ENCODE measurements at regions not wholly inside any gene's neighbourhood (a gene's known extent, or its start where the extent isn't known, plus 50 kb on each side); places are given as distances from the start of the nearest gene placed in this dataset.

DNA sequence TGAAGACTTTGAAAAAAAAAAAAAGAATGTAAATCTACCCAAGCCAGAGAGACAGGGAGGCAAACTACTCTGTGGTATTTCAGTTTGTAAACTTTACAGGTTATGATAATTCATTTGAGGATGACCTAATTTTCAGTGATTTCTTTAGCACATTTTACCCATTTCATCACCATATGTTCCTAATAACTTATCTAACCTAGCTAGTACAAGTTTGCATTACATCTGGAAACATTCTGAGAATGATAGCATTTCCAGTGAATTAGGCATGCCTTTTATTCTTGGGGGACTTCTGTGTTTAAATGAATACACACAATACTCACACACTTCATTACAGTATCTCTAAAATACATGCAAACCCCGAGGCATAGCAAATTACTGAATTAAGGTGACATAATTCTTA lies 1055.5 kb downstream of the PCDH18 start:
- Histone ChIP-seq H3K9me3 (ENCODE audit: low read depth, low read length, poor library complexity, severe bottlenecking) (no peaks in the 10 kb centered on the region), H3K4me3 (ENCODE audit: low read depth, low read length, poor library complexity, severe bottlenecking) (no peak overlapping the region), H3K27ac (ENCODE audit: low read depth, low read length, poor library complexity, severe bottlenecking) (no peak overlapping the region), H3K36me3 (ENCODE audit: insufficient read depth, low read length, poor library complexity, severe bottlenecking) (no peaks in the 10 kb centered on the region), H3K4me1 (ENCODE audit: insufficient read depth, low read length, poor library complexity, severe bottlenecking) (peaks cover 10% of the 10 kb centered on the region), H3K27me3 (replicated peaks; ENCODE audit: insufficient read depth, low read depth, low read length, poor library complexity) (no peaks in the 10 kb centered on the region)
- no peak for TF ChIP-seq EZH2 (IDR thresholded peaks at IDR 0.05; ENCODE audit: borderline replicate concordance, low read depth, low read length, poor library complexity, severe bottlenecking)
- TF ChIP-seq, protein P1, sequence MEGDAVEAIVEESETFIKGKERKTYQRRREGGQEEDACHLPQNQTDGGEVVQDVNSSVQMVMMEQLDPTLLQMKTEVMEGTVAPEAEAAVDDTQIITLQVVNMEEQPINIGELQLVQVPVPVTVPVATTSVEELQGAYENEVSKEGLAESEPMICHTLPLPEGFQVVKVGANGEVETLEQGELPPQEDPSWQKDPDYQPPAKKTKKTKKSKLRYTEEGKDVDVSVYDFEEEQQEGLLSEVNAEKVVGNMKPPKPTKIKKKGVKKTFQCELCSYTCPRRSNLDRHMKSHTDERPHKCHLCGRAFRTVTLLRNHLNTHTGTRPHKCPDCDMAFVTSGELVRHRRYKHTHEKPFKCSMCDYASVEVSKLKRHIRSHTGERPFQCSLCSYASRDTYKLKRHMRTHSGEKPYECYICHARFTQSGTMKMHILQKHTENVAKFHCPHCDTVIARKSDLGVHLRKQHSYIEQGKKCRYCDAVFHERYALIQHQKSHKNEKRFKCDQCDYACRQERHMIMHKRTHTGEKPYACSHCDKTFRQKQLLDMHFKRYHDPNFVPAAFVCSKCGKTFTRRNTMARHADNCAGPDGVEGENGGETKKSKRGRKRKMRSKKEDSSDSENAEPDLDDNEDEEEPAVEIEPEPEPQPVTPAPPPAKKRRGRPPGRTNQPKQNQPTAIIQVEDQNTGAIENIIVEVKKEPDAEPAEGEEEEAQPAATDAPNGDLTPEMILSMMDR (conservative IDR thresholded peaks at IDR 0.05; ENCODE audit: low read depth, low read length), result no peak
- ChIA-PET POLR2A (ENCODE audit: low non-redundant PET) (no interaction called here), CTCF (no interaction called here)
- intact Hi-C loops (cut with micrococcal nuclease; ENCODE audit: unreplicated experiment), result no loop called here
- no TSS peak for BruUV-seq (replicated peaks)
- DNase-seq (ENCODE audit: low spot score), result no peak

DNA sequence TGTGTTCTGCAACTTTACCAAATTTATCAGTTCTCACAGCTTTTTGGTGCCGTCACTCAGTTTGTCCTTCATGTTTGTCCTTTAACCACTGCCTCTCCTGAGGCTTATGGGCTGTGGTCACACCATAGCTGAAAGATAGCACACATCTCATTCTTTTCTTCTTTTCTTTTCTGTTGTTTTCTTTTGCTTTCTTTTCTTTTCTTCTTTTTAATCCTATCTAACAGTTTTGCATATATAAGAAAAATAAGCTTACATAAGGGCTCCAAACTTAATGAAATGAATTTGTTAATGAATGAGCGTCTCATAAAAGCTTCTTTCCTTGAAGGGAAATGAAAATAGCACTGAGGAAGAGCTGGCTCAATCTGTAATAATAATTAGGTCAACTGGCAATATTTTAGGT lies 1061.2 kb downstream of the PCDH18 start:
- Histone ChIP-seq H3K27ac (ENCODE audit: low read depth, low read length, poor library complexity, severe bottlenecking) (no peak overlapping the region), H3K4me3 (ENCODE audit: low read depth, low read length, poor library complexity, severe bottlenecking) (no peak overlapping the region), H3K9me3 (ENCODE audit: low read depth, low read length, poor library complexity, severe bottlenecking) (peaks cover 6% of the 10 kb centered on the region), H3K27me3 (replicated peaks; ENCODE audit: insufficient read depth, low read depth, low read length, poor library complexity) (no peaks in the 10 kb centered on the region), H3K36me3 (ENCODE audit: insufficient read depth, low read length, poor library complexity, severe bottlenecking) (no peaks in the 10 kb centered on the region), H3K4me1 (ENCODE audit: insufficient read depth, low read length, poor library complexity, severe bottlenecking) (no peaks in the 10 kb centered on the region)
- intact Hi-C loops (cut with micrococcal nuclease; ENCODE audit: unreplicated experiment), result no loop called here
- TF ChIP-seq, protein P1 (conservative IDR thresholded peaks at IDR 0.05; ENCODE audit: low read depth, low read length), result no peak
- TF ChIP-seq EZH2 (IDR thresholded peaks at IDR 0.05; ENCODE audit: borderline replicate concordance, low read depth, low read length, poor library complexity, severe bottlenecking), result no peak
- DNase-seq (ENCODE audit: low spot score), result no peak
- no TSS peak for BruUV-seq (replicated peaks)
- POLR2A ChIA-PET (ENCODE audit: low non-redundant PET), result no interaction called here
- CTCF ChIA-PET, result no interaction called here

DNA sequence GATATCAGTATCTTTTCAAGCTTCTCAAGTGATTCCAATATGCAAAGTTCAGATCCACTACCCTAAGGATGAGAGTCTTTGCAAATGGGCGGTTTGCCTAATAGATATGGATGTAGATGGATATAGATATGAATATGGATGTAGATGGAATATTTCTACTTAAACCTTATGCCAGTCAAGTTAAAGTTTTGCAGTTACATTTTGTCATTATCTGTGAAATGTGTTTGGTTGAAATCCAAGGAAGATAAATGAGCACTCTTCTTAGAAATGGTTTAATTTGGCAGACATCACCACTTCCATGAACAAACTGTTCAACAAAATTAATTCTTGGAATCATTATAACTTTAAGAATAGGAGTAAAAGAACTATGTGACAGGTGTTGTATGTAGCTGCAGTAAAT lies 1066.6 kb downstream of the PCDH18 start:
- BruUV-seq (replicated peaks), result no TSS peak
- Histone ChIP-seq H3K9me3 (ENCODE audit: low read depth, low read length, poor library complexity, severe bottlenecking) (peaks cover 6% of the 10 kb centered on the region), H3K4me1 (ENCODE audit: insufficient read depth, low read length, poor library complexity, severe bottlenecking) (no peaks in the 10 kb centered on the region), H3K4me3 (ENCODE audit: low read depth, low read length, poor library complexity, severe bottlenecking) (no peak overlapping the region), H3K27ac (ENCODE audit: low read depth, low read length, poor library complexity, severe bottlenecking) (no peak overlapping the region), H3K27me3 (replicated peaks; ENCODE audit: insufficient read depth, low read depth, low read length, poor library complexity) (no peaks in the 10 kb centered on the region), H3K36me3 (ENCODE audit: insufficient read depth, low read length, poor library complexity, severe bottlenecking) (no peaks in the 10 kb centered on the region)
- TF ChIP-seq EZH2 (IDR thresholded peaks at IDR 0.05; ENCODE audit: borderline replicate concordance, low read depth, low read length, poor library complexity, severe bottlenecking), result no peak
- TF ChIP-seq, protein P1 (conservative IDR thresholded peaks at IDR 0.05; ENCODE audit: low read depth, low read length), result no peak
- ChIA-PET POLR2A (ENCODE audit: low non-redundant PET) (no interaction called here), CTCF (no interaction called here)
- intact Hi-C loops (cut with micrococcal nuclease; ENCODE audit: unreplicated experiment), result no loop called here
- no peak for DNase-seq (ENCODE audit: low spot score)

All from A673 (cell line).